HG02852 (cell line): ENCODE measurements at regions not wholly inside any gene's neighbourhood (a gene's known extent, or its start where the extent isn't known, plus 50 kb on each side); places are given as distances from the start of the nearest gene placed in this dataset.
"Not testable (repeated sequence)": the region's sequence is repeated elsewhere in the genome, so short reads cannot be mapped to it uniquely, and the experiment has no call there.

Experiments
- ATAC-seq: cut with Tn5 transposase; IDR thresholded peaks from one replicate; pipeline ENCODE4 v1.9.1; 2021; ENCODE audit warnings: mild to moderate bottlenecking, moderate library complexity; ENCODE audit not compliant: unreplicated experiment

- no peak for ATAC-seq
Measured at GRCh38 chrX:13428053-13428786, 108.4 kb upstream of the ATXN3L start.

- ATAC-seq, result no peak
Measured at GRCh38 chrX:13427441-13428052, 107.7 kb upstream of the ATXN3L start.

- ATAC-seq, result no peak
Measured at GRCh38 chrX:13420545-13421183, 100.8 kb upstream of the ATXN3L start.

- no peak for ATAC-seq
Measured at GRCh38 chrX:13419918-13420317, 100.1 kb upstream of the ATXN3L start.

- no peak for ATAC-seq
Measured at GRCh38 chrX:13419276-13419675, 99.4 kb upstream of the ATXN3L start.

GRCh38 chrX:13418126-13419097, 98.6 kb upstream of the ATXN3L start:
- no peak for ATAC-seq

- no peak for ATAC-seq
Measured at GRCh38 chrX:13415509-13415908, 95.7 kb upstream of the ATXN3L start.

- no peak for ATAC-seq
Measured at GRCh38 chrX:13414006-13414647, 94.3 kb upstream of the ATXN3L start.

GRCh38 chrX:13412208-13412600, 92.4 kb upstream of the ATXN3L start:
- no peak for ATAC-seq

- ATAC-seq, result no peak
Measured at GRCh38 chrX:13411496-13412207, 91.8 kb upstream of the ATXN3L start.

- not testable (repeated sequence) for ATAC-seq
Measured at GRCh38 chrX:13408599-13408998, 88.7 kb upstream of the ATXN3L start.

GRCh38 chrX:13404777-13405176, 84.9 kb upstream of the ATXN3L start:
- not testable (repeated sequence) for ATAC-seq

GRCh38 chrX:13404364-13404763, 84.5 kb upstream of the ATXN3L start:
- no peak for ATAC-seq

GRCh38 chrX:13401724-13402123, 81.9 kb upstream of the ATXN3L start:
- ATAC-seq, result no peak

GRCh38 chrX:13398839-13399238, 79.0 kb upstream of the ATXN3L start:
- ATAC-seq, result no peak

GRCh38 chrX:13397878-13398818, 78.3 kb upstream of the ATXN3L start:
- ATAC-seq, result no peak

- no peak for ATAC-seq
Measured at GRCh38 chrX:13396924-13397323, 77.1 kb upstream of the ATXN3L start.

- ATAC-seq, result no peak
Measured at GRCh38 chrX:13389501-13389900, 69.6 kb upstream of the ATXN3L start.
